OCI-LY1 (cell line): ENCODE measurements at regions not wholly inside any gene's neighbourhood (a gene's known extent, or its start where the extent isn't known, plus 50 kb on each side); places are given as distances from the start of the nearest gene placed in this dataset.

ENCODE experiments used
- H2AFZ ChIP-seq: fragments of 200-600 bp; sonication (generic), shearing (Covaris generic); 2 replicates; pipeline ENCODE4 v1.6.0; 2014; ENCODE audit warnings: antibody characterized with exemption, mild to moderate bottlenecking, low read length
- H3F3A ChIP-seq: fragments of 200-600 bp; sonication (generic), shearing (Covaris generic); 2 replicates; pipeline ENCODE4 v1.6.0; 2014; ENCODE audit warnings: mild to moderate bottlenecking, antibody characterized with exemption, low read length, moderate library complexity; ENCODE audit not compliant: insufficient read depth
- H3K27ac ChIP-seq: fragments of 200-600 bp; sonication (generic); 2 replicates; pipeline ENCODE4 v1.5.1; 2014; ENCODE audit warnings: low read length, mixed run types, mild to moderate bottlenecking, low read depth; ENCODE audit not compliant: poor library complexity, severe bottlenecking
- H3K27me3 ChIP-seq: fragments of 200-600 bp; sonication (generic); 2 replicates; pipeline ENCODE4 v1.6.0; 2014; ENCODE audit warnings: antibody characterized with exemption, mild to moderate bottlenecking, low read length, moderate library complexity; ENCODE audit not compliant: insufficient read depth
- H3K36me3 ChIP-seq: fragments of 200-600 bp; sonication (generic); 2 replicates; pipeline ENCODE4 v1.6.1; 2014; ENCODE audit warnings: mild to moderate bottlenecking, antibody characterized with exemption, low read length, moderate library complexity, mixed read lengths; ENCODE audit not compliant: insufficient read depth
- H3K4me1 ChIP-seq: fragments of 200-600 bp; sonication (generic); 2 replicates; pipeline ENCODE4 v1.5.1; 2014; ENCODE audit warnings: mild to moderate bottlenecking, low read length, moderate library complexity; ENCODE audit not compliant: insufficient read depth, severe bottlenecking
- H3K4me2 ChIP-seq: fragments of 200-600 bp; sonication (generic), shearing (Covaris generic); 2 replicates; pipeline ENCODE4 v1.6.1; 2014; ENCODE audit warnings: low read length
- H3K4me3 ChIP-seq: fragments of 200-600 bp; sonication (generic); 2 replicates; pipeline ENCODE4 v1.5.1; 2014; ENCODE audit warnings: low read length, low read depth, mild to moderate bottlenecking, mixed read lengths; ENCODE audit not compliant: poor library complexity, severe bottlenecking
- H3K79me2 ChIP-seq: fragments of 200-600 bp; shearing (Covaris generic); 2 replicates; pipeline ENCODE4 v1.6.1; 2016; ENCODE audit warnings: mixed run types, low read length, mixed read lengths; ENCODE audit not compliant: insufficient read depth
- H3K9ac ChIP-seq: fragments of 200-600 bp; sonication (generic), shearing (Covaris generic); 2 replicates; pipeline ENCODE4 v1.6.1; 2014; ENCODE audit warnings: mild to moderate bottlenecking, low read length, mixed read lengths
- H3K9me2 ChIP-seq: fragments of 200-600 bp; sonication (generic), shearing (Covaris generic); 2 replicates; pipeline ENCODE4 v1.6.1; 2014; ENCODE audit warnings: low read depth, mild to moderate bottlenecking, low read length, mixed read lengths
- H3K9me3 ChIP-seq: fragments of 200-600 bp; shearing (Covaris generic); 2 replicates; pipeline ENCODE4 v1.6.1; 2014; ENCODE audit warnings: low read length, mixed read lengths
- H4K20me1 ChIP-seq: fragments of 200-600 bp; sonication (generic), shearing (Covaris generic); 2 replicates; pipeline ENCODE4 v1.6.0; 2016; ENCODE audit warnings: mild to moderate bottlenecking, low read length; ENCODE audit not compliant: insufficient read depth
- CTCF ChIP-seq: fragments of 200-600 bp; sonication (generic), shearing (Covaris generic); IDR thresholded peaks from 2 replicates; pipeline ENCODE4 v1.5.1; 2017; ENCODE audit warnings: mild to moderate bottlenecking, antibody characterized with exemption, low read length, moderate library complexity, mixed read lengths
- EZH2 ChIP-seq: fragments of 200-600 bp; sonication (generic), shearing (Covaris generic); IDR thresholded peaks from 2 replicates; pipeline ENCODE4 v1.8.0; 2017; ENCODE audit warnings: borderline replicate concordance, mixed run types, mild to moderate bottlenecking, antibody characterized with exemption, low read length, moderate library complexity, mixed read lengths

- no peak overlapping the region for H2AFZ ChIP-seq
- H3K4me3 ChIP-seq: no peak overlapping the region
- H3F3A ChIP-seq: no peaks in the 10 kb centered on the region
- no peak overlapping the region for H3K4me2 ChIP-seq
- H3K79me2 ChIP-seq: no peaks in the 10 kb centered on the region
- H3K9ac ChIP-seq: no peak overlapping the region
- H4K20me1 ChIP-seq: no peaks in the 10 kb centered on the region
- no peaks in the 10 kb centered on the region for H3K36me3 ChIP-seq
- no peaks in the 10 kb centered on the region for H3K9me3 ChIP-seq
- no peak overlapping the region for H3K27ac ChIP-seq
- no peaks in the 10 kb centered on the region for H3K9me2 ChIP-seq
- H3K4me1 ChIP-seq: no peaks in the 10 kb centered on the region
- H3K27me3 ChIP-seq: no peaks in the 10 kb centered on the region
- TF ChIP-seq CTCF (no peak), EZH2 (no peak)
Observed at GRCh38 chr10:61314273-61314672, 138.9 kb downstream of the TMEM26 start.

- H3K27me3 ChIP-seq: no peaks in the 10 kb centered on the region
- H3K36me3 ChIP-seq: no peaks in the 10 kb centered on the region
- H3K4me2 ChIP-seq: no peak overlapping the region
- no peaks in the 10 kb centered on the region for H3K9me2 ChIP-seq
- TF ChIP-seq CTCF (no peak), EZH2 (no peak)
- no peak overlapping the region for H3K9ac ChIP-seq
- H3K27ac ChIP-seq: no peak overlapping the region
- no peaks in the 10 kb centered on the region for H3K9me3 ChIP-seq
- H3K4me1 ChIP-seq: no peaks in the 10 kb centered on the region
- H2AFZ ChIP-seq: no peak overlapping the region
- no peaks in the 10 kb centered on the region for H3F3A ChIP-seq
- no peaks in the 10 kb centered on the region for H4K20me1 ChIP-seq
- H3K4me3 ChIP-seq: no peak overlapping the region
- H3K79me2 ChIP-seq: no peaks in the 10 kb centered on the region
Observed at GRCh38 chr10:61313460-61313859, 139.7 kb downstream of the TMEM26 start.

GRCh38 chr10:61304746-61305145 is 148.4 kb downstream of the TMEM26 start:
- no peaks in the 10 kb centered on the region for H3K9me2 ChIP-seq
- H3K4me2 ChIP-seq: no peak overlapping the region
- H2AFZ ChIP-seq: no peak overlapping the region
- no peaks in the 10 kb centered on the region for H4K20me1 ChIP-seq
- no peak for TF ChIP-seq CTCF
- TF ChIP-seq EZH2: no peak
- H3K4me3 ChIP-seq: no peak overlapping the region
- H3F3A ChIP-seq: no peaks in the 10 kb centered on the region
- H3K79me2 ChIP-seq: no peaks in the 10 kb centered on the region
- no peak overlapping the region for H3K27ac ChIP-seq
- H3K36me3 ChIP-seq: no peaks in the 10 kb centered on the region
- H3K27me3 ChIP-seq: no peaks in the 10 kb centered on the region
- H3K9ac ChIP-seq: no peak overlapping the region
- H3K9me3 ChIP-seq: no peaks in the 10 kb centered on the region
- no peaks in the 10 kb centered on the region for H3K4me1 ChIP-seq
